MM.1S (cell line): ENCODE measurements at regions not wholly inside any gene's neighbourhood (a gene's known extent, or its start where the extent isn't known, plus 50 kb on each side); places are given as distances from the start of the nearest gene placed in this dataset.

Source experiments
- CTCF ChIP-seq: fragments of 300-600 bp; sonication (generic); IDR thresholded peaks from 2 replicates; pipeline ENCODE4 v1.5.1; 2016; ENCODE audit warnings: antibody characterized with exemption, low read length, mixed read lengths
- EZH2 ChIP-seq: fragments of 300-600 bp; sonication (generic); optimal IDR thresholded peaks from 2 replicates; pipeline ENCODE3; 2017; ENCODE audit warnings: low read depth, mild to moderate bottlenecking, antibody characterized with exemption, low read length, mixed read lengths

- TF ChIP-seq EZH2 = no peak
- TF ChIP-seq CTCF = no peak
Observed at GRCh38 chr4:11196927-11197522, 231.7 kb downstream of the HS3ST1 start.
